Neural crest cell (in vitro differentiated cells): ENCODE measurements at regions not wholly inside any gene's neighbourhood (a gene's known extent, or its start where the extent isn't known, plus 50 kb on each side); places are given as distances from the start of the nearest gene placed in this dataset.

ENCODE experiments used
- DNase-seq: peaks from one replicate; pipeline ENCODE4 v3.0.0; 2021; ENCODE audit warnings: low read depth, mixed read lengths, low spot score
- H3K27ac Mint-ChIP-seq: one replicate; pipeline ENCODE4 v1.8.0; 2021; ENCODE audit warnings: mild to moderate bottlenecking, mixed read lengths; ENCODE audit not compliant: unreplicated experiment
- H3K27me3 Mint-ChIP-seq: 2 replicates; pipeline ENCODE4 v1.8.0; 2021; ENCODE audit warnings: low read depth, mild to moderate bottlenecking, mixed read lengths
- H3K36me3 Mint-ChIP-seq: 2 replicates; pipeline ENCODE4 v1.8.0; 2021; ENCODE audit warnings: low read depth, mild to moderate bottlenecking, mixed read lengths
- H3K4me1 Mint-ChIP-seq: 2 replicates; pipeline ENCODE4 v1.8.0; 2021; ENCODE audit warnings: mixed read lengths
- H3K4me3 Mint-ChIP-seq: one replicate; pipeline ENCODE4 v1.8.0; 2021; ENCODE audit warnings: mild to moderate bottlenecking, mixed read lengths
- H3K9me3 Mint-ChIP-seq: 2 replicates; pipeline ENCODE4 v1.8.0; 2021; ENCODE audit warnings: mixed read lengths
- CTCF ChIP-seq: fragments of 200-600 bp; sonication (generic); conservative IDR thresholded peaks from 2 replicates; pipeline ENCODE4 v1.5.0; 2021; ENCODE audit warnings: antibody characterized with exemption, mild to moderate bottlenecking

DNA sequence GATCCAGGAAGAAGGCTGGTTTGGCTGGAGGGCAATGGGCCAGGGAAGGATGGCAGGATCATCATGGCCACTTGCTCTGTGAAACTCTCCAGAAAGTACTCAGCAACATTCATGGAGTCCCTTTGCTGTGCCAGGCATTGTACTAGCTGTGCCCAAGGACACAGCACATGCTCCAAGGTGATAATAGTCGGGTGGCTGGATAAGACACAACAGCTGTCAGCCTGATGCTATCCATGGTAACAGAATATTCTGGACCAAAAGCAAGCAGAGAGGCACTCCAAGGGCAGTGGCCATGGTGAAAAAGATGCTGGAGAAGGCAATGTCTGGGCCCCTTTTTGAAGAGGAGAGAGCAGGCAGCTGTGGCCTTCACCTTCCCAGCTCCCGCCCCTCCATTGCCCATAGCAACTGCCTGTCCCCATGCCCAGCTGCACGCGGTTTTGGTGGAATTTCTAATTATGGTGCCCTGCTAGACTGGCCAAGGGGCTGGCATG is 113.8 kb upstream of the CPEB4 start:
- Mint-ChIP-seq H3K9me3 (no peaks in the 10 kb centered on the region), H3K36me3 (no peaks in the 10 kb centered on the region), H3K4me3 (no peak overlapping the region), H3K27me3 (no peaks in the 10 kb centered on the region), H3K4me1 (peaks cover 17% of the 10 kb centered on the region), H3K27ac (no peak overlapping the region)
- no peak for TF ChIP-seq CTCF
- no peak for DNase-seq

DNA sequence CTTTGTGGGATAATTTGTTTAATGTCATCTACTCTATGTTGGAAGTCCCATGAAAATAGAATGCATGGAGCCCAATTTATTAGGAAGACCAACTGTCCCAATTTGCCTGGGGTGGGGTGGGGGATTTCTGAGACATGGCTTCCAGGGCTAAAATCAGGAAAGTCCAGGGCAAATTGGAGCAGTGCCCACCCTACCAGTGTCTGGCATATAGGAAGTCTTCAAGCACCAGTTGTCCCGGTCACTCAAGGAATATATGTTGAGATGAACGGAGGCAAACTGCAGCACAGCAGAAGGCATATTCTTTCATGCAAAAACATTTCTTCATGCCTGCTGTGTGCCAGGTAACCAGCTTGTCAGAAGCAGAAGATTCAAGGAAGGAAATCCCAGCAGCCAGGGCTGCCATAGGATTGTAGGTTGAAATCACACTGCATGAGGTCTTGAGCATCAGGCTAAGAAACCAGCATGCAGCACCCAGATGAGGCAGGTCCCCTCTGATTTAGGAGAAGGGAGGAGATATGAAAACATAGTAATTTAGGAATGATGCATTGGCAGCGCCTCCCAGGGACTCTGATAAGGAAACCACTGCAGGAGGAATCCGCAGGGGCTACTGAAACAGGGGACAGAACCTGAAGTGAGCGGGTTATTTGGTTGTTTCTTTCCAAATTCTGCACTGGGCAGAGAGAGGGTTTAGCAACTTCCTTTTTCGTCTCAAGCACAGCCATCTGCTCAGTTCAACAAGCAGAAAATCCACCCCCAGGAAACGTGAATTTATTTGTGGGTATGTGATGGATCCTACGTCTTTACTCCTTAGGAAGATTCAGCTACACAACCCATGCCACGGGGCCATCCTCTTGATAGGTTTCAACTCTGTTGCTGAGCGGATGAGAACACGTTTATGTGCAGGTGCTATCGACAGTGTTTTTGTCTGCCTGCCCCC is 112.6 kb upstream of the CPEB4 start:
- H3K4me3 Mint-ChIP-seq: no peak overlapping the region
- peaks cover 17% of the 10 kb centered on the region for H3K4me1 Mint-ChIP-seq
- H3K27ac Mint-ChIP-seq: no peak overlapping the region
- no peak for TF ChIP-seq CTCF
- no peaks in the 10 kb centered on the region for H3K36me3 Mint-ChIP-seq
- DNase-seq: no peak
- no peaks in the 10 kb centered on the region for H3K27me3 Mint-ChIP-seq
- no peaks in the 10 kb centered on the region for H3K9me3 Mint-ChIP-seq

DNA sequence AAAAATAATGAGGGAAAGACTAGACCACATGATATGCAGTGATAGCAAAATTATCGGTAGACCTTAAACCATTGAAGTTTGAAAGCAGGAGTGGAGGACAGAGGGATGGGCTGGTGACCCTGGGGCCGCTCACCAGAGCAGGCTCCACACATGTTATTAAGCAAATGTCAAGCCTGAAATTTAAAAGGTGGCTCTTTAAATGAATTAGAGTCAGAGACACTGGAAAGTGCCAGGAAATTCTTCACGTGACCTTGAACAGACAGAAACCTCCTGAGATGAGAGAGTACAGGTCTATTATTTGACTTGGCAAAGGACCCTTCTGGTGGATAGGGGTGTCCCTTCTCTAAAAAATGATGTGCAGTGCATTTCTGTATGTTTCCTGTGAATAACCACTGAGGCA is 111.0 kb upstream of the CPEB4 start:
- no peak overlapping the region for H3K4me3 Mint-ChIP-seq
- no peaks in the 10 kb centered on the region for H3K27me3 Mint-ChIP-seq
- no peaks in the 10 kb centered on the region for H3K9me3 Mint-ChIP-seq
- peaks cover 19% of the 10 kb centered on the region for H3K4me1 Mint-ChIP-seq
- no peaks in the 10 kb centered on the region for H3K36me3 Mint-ChIP-seq
- no peak for TF ChIP-seq CTCF
- no peak for DNase-seq
- H3K27ac Mint-ChIP-seq: no peak overlapping the region

DNA sequence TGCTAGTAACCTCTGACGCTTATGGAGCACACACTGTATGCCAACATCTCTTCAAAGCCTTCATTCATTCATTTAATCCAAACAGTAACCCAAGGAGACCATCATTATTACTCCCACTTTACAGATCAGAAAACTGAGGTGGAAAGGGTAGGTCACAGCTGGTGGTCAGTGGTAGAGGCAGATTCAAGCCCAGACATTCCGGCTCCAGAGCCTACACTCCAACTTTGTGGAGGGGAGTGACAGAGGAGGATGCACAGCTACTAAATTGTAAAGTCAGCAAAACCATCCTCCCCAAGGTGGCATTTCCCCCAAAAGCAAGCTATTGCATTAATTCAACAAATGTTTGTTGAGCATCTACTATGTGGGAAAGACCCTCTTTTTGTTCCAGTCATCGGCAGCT is 110.5 kb upstream of the CPEB4 start:
- Mint-ChIP-seq H3K4me1 (peaks cover 24% of the 10 kb centered on the region), H3K9me3 (no peaks in the 10 kb centered on the region), H3K27ac (no peak overlapping the region)

DNA sequence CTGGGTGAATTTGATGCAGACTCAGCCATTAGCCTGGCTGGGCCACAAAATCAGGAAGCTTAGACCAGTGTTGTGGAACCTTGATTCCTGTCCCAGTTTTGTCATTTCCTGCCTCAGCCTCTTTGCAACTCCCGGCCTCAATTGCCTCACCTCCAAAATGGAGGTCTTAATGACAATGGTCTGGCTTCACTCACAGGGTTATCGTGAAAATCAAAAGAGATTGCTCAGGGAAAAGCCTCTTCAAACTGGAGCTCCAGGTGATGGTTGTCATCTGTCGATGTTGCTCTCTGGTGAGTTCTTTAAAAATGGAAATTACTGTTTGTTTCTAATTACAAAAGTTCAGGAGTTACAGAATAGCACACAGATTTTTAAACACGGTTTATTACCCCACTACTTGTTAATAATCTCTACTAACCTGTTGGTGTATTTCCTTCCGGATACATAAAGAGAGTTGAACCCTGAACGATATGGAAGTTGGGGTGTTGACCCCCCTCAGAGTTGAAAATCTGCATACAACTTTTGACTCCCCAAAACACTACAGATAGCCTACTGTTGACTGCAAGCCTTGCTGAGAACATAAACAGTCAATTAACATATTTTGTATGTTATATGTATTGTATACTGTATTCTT is 109.9 kb upstream of the CPEB4 start:
- TF ChIP-seq CTCF: no peak
- Mint-ChIP-seq H3K27ac (no peak overlapping the region), H3K9me3 (no peaks in the 10 kb centered on the region), H3K27me3 (no peaks in the 10 kb centered on the region), H3K36me3 (no peaks in the 10 kb centered on the region), H3K4me3 (no peak overlapping the region), H3K4me1 (peaks cover 27% of the 10 kb centered on the region)
- DNase-seq: no peak

More for the DNA sequence above, 110.5 kb upstream of the CPEB4 start:
- no peak for DNase-seq
- Mint-ChIP-seq H3K27me3 (no peaks in the 10 kb centered on the region), H3K4me3 (no peak overlapping the region), H3K36me3 (no peaks in the 10 kb centered on the region)
- TF ChIP-seq CTCF: no peak
